A549 (cell line): ENCODE measurements at regions not wholly inside any gene's neighbourhood (a gene's known extent, or its start where the extent isn't known, plus 50 kb on each side); places are given as distances from the start of the nearest gene placed in this dataset.

ENCODE experiments used
- MYC ChIP-seq: IDR thresholded peaks from 2 replicates; pipeline ENCODE4 v1.6.1; 2012; ENCODE audit warnings: mild to moderate bottlenecking, inconsistent platforms, low read length, improper control_type of control experiment, borderline replicate concordance
- NR3C1 ChIP-seq: fragments of >200 bp; sonication (Bioruptor Twin); formaldehyde crosslinking; IDR thresholded peaks from 3 replicates; pipeline ENCODE4 v1.6.1; 2017
- POLR2A ChIP-seq: IDR thresholded peaks from 2 replicates; pipeline ENCODE4 v1.6.1; 2012; ENCODE audit warnings: mild to moderate bottlenecking, low read length
- TP53 ChIP-seq: fragments of 250-450 bp; sonication (Bioruptor Pico); IDR thresholded peaks from 2 replicates; pipeline ENCODE4 v1.5.0; 2021; ENCODE audit warnings: mild to moderate bottlenecking, moderate library complexity
- TF ChIP-seq, protein P1 (sequence below): fragments of >200 bp; sonication (Bioruptor Twin); formaldehyde crosslinking; IDR thresholded peaks from 3 replicates; pipeline ENCODE4 v1.5.1; 2016

DNA sequence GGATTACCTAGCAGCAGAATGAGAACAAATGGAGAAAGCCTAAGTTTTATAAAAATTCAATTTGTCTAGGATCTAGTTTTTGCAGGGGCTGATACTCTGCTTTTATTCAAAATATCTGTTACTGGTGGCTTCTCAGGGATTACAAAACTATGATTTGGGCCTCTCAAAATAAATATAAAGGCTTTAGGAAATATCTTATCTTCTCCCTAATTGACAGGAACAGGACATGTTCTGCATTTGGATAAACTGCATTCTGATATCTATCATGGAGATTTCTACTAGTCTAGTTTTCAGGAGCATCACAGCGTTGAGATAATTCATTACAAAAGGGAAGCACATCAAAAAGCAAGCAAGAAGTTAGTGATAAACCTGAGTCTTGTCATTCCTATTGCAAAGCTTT, 127.1 kb upstream of the ITGA1 start:
- TF ChIP-seq, protein P1, sequence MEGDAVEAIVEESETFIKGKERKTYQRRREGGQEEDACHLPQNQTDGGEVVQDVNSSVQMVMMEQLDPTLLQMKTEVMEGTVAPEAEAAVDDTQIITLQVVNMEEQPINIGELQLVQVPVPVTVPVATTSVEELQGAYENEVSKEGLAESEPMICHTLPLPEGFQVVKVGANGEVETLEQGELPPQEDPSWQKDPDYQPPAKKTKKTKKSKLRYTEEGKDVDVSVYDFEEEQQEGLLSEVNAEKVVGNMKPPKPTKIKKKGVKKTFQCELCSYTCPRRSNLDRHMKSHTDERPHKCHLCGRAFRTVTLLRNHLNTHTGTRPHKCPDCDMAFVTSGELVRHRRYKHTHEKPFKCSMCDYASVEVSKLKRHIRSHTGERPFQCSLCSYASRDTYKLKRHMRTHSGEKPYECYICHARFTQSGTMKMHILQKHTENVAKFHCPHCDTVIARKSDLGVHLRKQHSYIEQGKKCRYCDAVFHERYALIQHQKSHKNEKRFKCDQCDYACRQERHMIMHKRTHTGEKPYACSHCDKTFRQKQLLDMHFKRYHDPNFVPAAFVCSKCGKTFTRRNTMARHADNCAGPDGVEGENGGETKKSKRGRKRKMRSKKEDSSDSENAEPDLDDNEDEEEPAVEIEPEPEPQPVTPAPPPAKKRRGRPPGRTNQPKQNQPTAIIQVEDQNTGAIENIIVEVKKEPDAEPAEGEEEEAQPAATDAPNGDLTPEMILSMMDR = no peak
- no peak for TF ChIP-seq NR3C1
- TF ChIP-seq TP53 (CRISPR knock-in tag) = no peak
- no peak for TF ChIP-seq POLR2A
- no peak for TF ChIP-seq MYC
